Kidney glomerular epithelial cell (primary cell): ENCODE measurements at regions not wholly inside any gene's neighbourhood (a gene's known extent, or its start where the extent isn't known, plus 50 kb on each side); places are given as distances from the start of the nearest gene placed in this dataset.

Experiments
- DNase-seq: peaks from one replicate; lab custom pipeline; 2025; lab: John Stamatoyannopoulos, UW

- no peak for DNase-seq
Observed at GRCh38 chr2:12495247-12495868, 221.4 kb upstream of the TRIB2 start.

DNA sequence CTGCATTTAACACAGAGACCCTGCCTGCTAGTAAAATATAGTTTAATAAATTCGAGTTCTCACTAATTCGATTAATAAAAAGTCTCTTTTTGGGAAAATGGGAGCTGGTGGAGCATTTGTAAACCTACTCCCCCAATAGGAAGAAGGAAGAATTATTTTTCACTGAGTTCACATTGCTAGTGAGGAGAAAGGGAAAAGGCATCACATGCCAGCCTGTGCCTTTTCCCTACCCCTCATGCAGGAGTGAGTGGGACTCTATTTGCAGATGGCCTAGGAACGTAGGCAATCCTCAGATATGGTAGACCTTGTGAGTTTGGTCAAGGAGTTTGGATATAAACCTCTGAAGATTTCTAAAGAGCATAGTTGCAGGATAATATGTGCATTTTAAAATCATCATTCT, 218.4 kb upstream of the TRIB2 start:
- no peak for DNase-seq

DNA sequence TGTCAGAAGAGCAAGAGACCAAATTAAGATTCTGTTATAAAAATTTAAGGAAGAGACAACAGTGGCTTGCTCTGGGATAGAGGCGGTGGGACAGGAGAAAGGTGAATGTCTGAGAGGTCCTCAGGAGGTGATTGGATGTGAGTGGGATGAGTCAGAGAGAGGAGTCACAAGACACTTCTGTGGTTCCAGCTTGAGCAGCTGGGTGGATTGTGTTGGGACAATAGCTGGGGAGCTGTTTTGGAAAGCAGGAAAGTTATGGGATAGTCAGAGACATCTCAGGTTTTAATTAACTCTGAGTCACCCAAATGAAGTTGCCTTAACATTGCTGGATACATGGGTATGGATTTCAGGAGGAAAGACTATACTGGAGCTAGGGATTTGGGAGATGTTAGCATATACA, 218.0 kb upstream of the TRIB2 start:
- DNase-seq, result no peak

GRCh38 chr2:12500899-12501298, 215.8 kb upstream of the TRIB2 start:
- DNase-seq, result no peak

- no peak for DNase-seq
Observed at GRCh38 chr2:12501469-12502158, 215.1 kb upstream of the TRIB2 start.

- no peak for DNase-seq
Observed at GRCh38 chr2:12502759-12503158, 214.0 kb upstream of the TRIB2 start.

DNA sequence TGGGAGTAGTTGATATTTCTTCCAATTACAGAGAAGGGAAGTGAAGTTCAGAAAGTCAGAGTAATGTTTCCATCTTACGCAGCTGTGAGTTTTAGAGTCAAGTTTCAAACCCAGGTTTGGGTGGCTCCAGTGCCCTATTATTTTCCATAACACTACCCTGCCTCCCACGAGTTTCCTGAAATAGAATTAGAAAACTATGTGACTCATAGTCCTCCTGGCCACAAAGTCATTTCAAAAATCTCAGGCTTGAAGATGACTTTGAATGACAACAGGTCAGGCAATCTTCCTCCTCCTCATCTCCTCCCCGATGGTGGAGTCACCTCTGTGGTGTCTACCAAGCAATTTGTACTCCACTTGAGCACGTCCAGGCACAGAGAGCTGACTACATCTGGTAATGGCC, 212.3 kb upstream of the TRIB2 start:
- DNase-seq, result no peak

GRCh38 chr2:12506846-12507245, 209.9 kb upstream of the TRIB2 start:
- DNase-seq, result no peak

- peak; percentile 97 for DNase-seq
Observed at GRCh38 chr2:12507295-12507694, 209.4 kb upstream of the TRIB2 start.

DNA sequence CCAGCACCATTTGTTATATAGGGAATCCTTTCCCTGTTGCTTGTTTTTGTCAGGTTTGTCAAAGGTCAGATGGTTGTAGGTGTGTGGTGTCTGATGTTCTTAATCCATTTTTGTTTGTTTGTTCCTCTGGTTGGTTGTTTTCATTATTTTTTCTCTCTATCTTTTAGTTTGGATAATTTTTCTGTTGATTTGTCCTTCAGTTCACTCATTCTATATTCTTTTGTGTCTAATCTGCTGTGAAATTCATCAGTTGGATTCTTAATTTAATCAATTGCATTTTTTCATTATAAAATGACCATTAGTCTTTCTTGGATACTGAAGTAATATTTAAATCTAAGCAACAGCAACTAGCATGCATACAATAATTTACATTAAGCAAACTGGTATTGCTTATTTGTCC, 206.7 kb upstream of the TRIB2 start:
- no peak for DNase-seq

- no peak for DNase-seq
Observed at GRCh38 chr2:12513339-12513738, 203.4 kb upstream of the TRIB2 start.

DNA sequence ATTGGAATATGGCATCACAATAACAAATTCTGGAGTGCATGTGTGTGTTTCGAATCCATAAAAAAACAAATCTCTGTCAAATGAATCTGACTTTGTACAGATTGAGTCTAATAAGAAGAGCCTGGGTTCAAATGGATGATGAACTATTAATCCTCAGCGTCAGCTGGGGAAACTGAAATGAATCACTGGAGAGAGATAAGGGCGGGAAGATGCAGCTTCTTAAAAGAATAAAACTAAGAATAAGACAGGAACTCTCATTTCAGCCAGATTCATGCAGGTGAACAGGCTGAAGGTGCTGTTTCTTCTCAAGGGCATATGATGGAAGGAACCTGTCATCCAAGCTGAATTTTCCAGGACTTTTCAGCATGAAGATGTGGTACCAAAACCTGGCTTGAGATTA, 202.6 kb upstream of the TRIB2 start:
- DNase-seq, result no peak

- no peak for DNase-seq
Observed at GRCh38 chr2:12514631-12515437, 201.9 kb upstream of the TRIB2 start.

- no peak for DNase-seq
Observed at GRCh38 chr2:12515871-12516270, 200.9 kb upstream of the TRIB2 start.

DNA sequence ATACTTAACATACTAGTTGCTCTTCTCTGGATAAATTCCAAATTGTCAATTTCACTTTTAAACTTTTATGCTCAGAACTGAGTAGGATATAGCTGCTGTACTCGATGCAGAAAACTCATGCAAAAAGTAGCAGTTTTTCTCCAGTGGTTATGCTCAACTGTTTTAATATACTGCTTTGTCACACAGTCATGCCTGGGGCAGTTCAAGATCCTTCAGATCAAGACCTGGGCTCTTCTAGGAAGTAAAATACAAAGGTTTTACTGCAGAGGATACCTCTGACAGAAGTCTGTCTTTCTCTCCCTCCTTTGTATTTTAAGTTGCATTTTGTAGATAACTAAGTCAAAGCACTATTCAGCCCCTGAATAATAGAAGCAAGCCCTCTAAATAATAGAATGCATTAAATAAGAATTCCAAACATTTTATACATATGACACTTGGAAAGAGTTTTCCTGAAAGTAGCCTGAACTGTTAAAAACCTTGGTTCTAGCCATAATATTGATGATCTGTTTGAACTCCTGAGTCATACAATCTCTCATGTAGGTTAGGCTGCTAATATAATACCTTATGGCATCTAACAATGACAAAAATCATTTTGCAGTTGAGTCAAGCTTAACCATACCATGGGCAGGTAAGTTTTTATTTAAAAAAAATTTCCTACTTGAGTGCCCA, 183.3 kb upstream of the TRIB2 start:
- DNase-seq, result no peak

GRCh38 chr2:12534646-12535263, 182.0 kb upstream of the TRIB2 start:
- DNase-seq, result peak; percentile 97

GRCh38 chr2:12536976-12537375, 179.8 kb upstream of the TRIB2 start:
- DNase-seq, result no peak

DNA sequence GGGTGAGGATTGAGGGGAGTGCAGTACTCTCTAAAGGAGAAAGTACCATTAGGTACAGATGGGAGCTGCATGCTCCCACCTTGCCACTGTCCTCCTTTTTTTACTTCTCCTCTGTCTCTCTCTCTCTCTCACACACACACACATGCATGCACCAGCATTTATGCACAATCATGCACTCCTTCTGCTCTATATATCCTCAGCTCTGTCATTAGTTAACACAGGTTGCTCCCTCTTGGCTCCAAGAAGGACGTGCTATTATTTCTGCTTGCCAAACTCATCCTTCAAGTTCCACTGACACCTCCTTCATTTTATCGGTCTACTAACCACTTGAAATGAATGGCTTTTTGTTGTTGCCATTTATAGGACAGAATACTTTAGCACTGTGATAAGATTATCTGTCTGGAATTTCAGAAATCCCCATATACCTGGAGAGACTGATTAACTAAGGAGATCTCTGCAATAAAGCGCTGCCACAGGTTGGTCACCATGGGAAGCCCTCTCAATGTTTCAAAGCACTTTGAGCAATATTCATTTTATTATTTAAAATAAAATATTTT, 178.5 kb upstream of the TRIB2 start:
- DNase-seq, result peak; percentile 76

GRCh38 chr2:12539336-12539735, 177.4 kb upstream of the TRIB2 start:
- DNase-seq, result no peak

DNA sequence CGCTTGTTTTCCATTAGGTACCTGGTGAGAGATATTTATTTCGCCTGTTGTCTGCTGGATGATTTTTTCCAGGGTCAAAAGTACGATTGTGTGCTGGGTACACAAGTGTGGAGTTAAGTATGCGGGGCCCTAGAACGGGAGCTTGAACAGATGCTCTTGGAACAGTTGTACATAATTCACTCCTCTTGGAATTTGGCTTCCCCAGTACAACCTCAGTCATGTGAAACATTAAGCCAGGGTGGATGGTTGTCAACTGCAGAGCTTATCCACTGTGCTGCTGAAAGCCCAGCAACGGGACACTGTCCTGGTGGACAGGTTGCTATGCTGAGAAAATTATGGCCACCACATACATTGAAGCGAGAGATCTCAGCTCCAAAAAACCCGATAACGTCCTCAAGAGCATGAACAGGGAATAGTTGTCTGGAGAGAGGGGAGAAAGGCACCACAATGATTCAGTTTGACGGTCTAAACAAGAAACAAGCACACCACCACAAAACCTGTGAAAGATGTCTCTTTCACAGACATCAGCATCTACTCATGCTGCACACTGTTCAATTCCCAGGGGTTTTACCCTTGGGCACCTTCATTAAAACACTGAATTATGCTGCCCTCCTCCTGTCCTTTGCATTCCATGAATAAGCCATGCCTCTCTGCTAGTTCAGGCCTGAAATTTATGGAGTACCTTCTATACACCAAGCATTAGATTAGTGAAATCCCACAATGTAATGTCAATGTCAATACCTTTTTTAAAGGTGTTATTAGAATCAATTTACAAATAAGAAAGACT, 176.8 kb upstream of the TRIB2 start:
- no peak for DNase-seq
